Loucy (cell line): ENCODE measurements at regions not wholly inside any gene's neighbourhood (a gene's known extent, or its start where the extent isn't known, plus 50 kb on each side); places are given as distances from the start of the nearest gene placed in this dataset.

Experiments used
- EZH2phosphoT487 ChIP-seq: fragments of 200-600 bp; IDR thresholded peaks from 2 replicates; pipeline ENCODE4 v1.6.1; 2018; ENCODE audit warnings: antibody characterized with exemption, mild to moderate bottlenecking, moderate library complexity, borderline replicate concordance
- TF ChIP-seq, protein P1 (sequence below): fragments of 200-600 bp; sonication (generic); conservative IDR thresholded peaks from 2 replicates; pipeline ENCODE4 v1.5.1; 2014; ENCODE audit warnings: mild to moderate bottlenecking, antibody characterized with exemption, low read length

GRCh38 chr13:56561327-56561726, 579.4 kb upstream of the PRR20A start:
- TF ChIP-seq, protein P1, sequence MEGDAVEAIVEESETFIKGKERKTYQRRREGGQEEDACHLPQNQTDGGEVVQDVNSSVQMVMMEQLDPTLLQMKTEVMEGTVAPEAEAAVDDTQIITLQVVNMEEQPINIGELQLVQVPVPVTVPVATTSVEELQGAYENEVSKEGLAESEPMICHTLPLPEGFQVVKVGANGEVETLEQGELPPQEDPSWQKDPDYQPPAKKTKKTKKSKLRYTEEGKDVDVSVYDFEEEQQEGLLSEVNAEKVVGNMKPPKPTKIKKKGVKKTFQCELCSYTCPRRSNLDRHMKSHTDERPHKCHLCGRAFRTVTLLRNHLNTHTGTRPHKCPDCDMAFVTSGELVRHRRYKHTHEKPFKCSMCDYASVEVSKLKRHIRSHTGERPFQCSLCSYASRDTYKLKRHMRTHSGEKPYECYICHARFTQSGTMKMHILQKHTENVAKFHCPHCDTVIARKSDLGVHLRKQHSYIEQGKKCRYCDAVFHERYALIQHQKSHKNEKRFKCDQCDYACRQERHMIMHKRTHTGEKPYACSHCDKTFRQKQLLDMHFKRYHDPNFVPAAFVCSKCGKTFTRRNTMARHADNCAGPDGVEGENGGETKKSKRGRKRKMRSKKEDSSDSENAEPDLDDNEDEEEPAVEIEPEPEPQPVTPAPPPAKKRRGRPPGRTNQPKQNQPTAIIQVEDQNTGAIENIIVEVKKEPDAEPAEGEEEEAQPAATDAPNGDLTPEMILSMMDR: no peak
- no peak for TF ChIP-seq EZH2phosphoT487
